Keratinocyte (primary cell): ENCODE measurements at regions not wholly inside any gene's neighbourhood (a gene's known extent, or its start where the extent isn't known, plus 50 kb on each side); places are given as distances from the start of the nearest gene placed in this dataset.
A peak's percentile ranks its signal among the peaks of the same experiment; 100 is the strongest.

Experiments used
- DNase-seq: peaks from one replicate; pipeline ENCODE4 v3.0.0-alpha.2; 2011; ENCODE audit warnings: low read depth, missing footprints, low spot score
- FAIRE-seq: peaks from 2 replicates; lab custom pipeline; 2011; peaks lifted over from hg19 to GRCh38; lab: Jason Lieb, UNC
- H2AFZ ChIP-seq: 2 replicates; pipeline ENCODE4 v1.6.0; 2012; ENCODE audit warnings: low read length, control low read depth, inconsistent platforms; ENCODE audit not compliant: control insufficient read depth
- H3K27ac ChIP-seq: 2 replicates; pipeline ENCODE4 v1.5.1; 2011; ENCODE audit warnings: low read length; ENCODE audit not compliant: control insufficient read depth, insufficient read depth
- H3K27me3 ChIP-seq: 3 replicates; pipeline ENCODE4 v1.6.0; 2011; ENCODE audit warnings: low read length; ENCODE audit not compliant: control insufficient read depth, insufficient read depth; ENCODE audit errors: extremely low read depth
- H3K36me3 ChIP-seq, 2 experiments: 2 replicates in 1 of 2; 3 replicates in 1 of 2; pipeline ENCODE4 v1.5.1; 2011; ENCODE audit warnings: low read length in 2 of 2, mild to moderate bottlenecking in 1 of 2; ENCODE audit not compliant: control insufficient read depth in 2 of 2, insufficient read depth in 2 of 2; ENCODE audit errors: extremely low read depth in 1 of 2
- H3K4me1 ChIP-seq: 3 replicates; pipeline ENCODE4 v1.5.1; 2011; ENCODE audit warnings: low read length; ENCODE audit not compliant: control insufficient read depth, insufficient read depth; ENCODE audit errors: extremely low read depth
- H3K4me2 ChIP-seq: 3 replicates; pipeline ENCODE4 v1.6.0; 2011; ENCODE audit warnings: low read depth, low read length; ENCODE audit not compliant: control insufficient read depth, insufficient read depth; ENCODE audit errors: extremely low read depth
- H3K4me3 ChIP-seq, 3 experiments: fragments of 200-600 bp in 1 of 3; sonication (generic) in 1 of 3; 2 replicates in 2 of 3; 3 replicates in 1 of 3; pipeline ENCODE4 v1.5.1; 2011 to 2016; ENCODE audit warnings: low read length in 3 of 3, mild to moderate bottlenecking in 3 of 3, control low read depth in 2 of 3, inconsistent platforms in 1 of 3, low read depth in 1 of 3, mixed read lengths in 1 of 3, mixed run types in 1 of 3, moderate library complexity in 1 of 3; ENCODE audit not compliant: control insufficient read depth in 2 of 3, insufficient read depth in 2 of 3; ENCODE audit errors: extremely low read depth in 1 of 3
- H3K79me2 ChIP-seq: 2 replicates; pipeline ENCODE4 v1.6.0; 2012; ENCODE audit warnings: low read length; ENCODE audit not compliant: control insufficient read depth, insufficient read depth
- H3K9ac ChIP-seq: 3 replicates; pipeline ENCODE4 v1.6.0; 2011; ENCODE audit warnings: low read length; ENCODE audit not compliant: control insufficient read depth, insufficient read depth; ENCODE audit errors: extremely low read depth
- H3K9me1 ChIP-seq: 3 replicates; pipeline ENCODE4 v1.6.0; 2011; ENCODE audit warnings: low read length; ENCODE audit not compliant: control insufficient read depth, insufficient read depth; ENCODE audit errors: extremely low read depth
- H3K9me3 ChIP-seq: 2 replicates; pipeline ENCODE4 v1.5.1; 2012; ENCODE audit warnings: low read depth, low read length; ENCODE audit not compliant: control insufficient read depth
- H4K20me1 ChIP-seq: 3 replicates; pipeline ENCODE4 v1.6.0; 2011; ENCODE audit warnings: low read length; ENCODE audit not compliant: control insufficient read depth, insufficient read depth; ENCODE audit errors: extremely low read depth
- EZH2 ChIP-seq: IDR thresholded peaks from one replicate; pipeline ENCODE4 v1.6.1; 2012; ENCODE audit warnings: inconsistent platforms, mild to moderate bottlenecking, low read length, moderate library complexity
- dilution Hi-C: fragments of 300-500 bp; cut with MboI; formaldehyde crosslinking; loops from one replicate; pipeline ENCODE4 v1.7.0; 2020; ENCODE audit warnings: low sequenced_read_pairs; ENCODE audit not compliant: extremely low pct_ligation_motif_present
- TF ChIP-seq, protein P1 (sequence below), 3 experiments: IDR thresholded peaks in 1 of 3; conservative IDR thresholded peaks in 1 of 3; optimal IDR thresholded peaks in 1 of 3; 2 replicates in 2 of 3; 3 replicates in 1 of 3; pipeline versions ENCODE3 to v1.5.1; 2011; ENCODE audit warnings: low read length in 3 of 3, mild to moderate bottlenecking in 3 of 3, moderate library complexity in 2 of 3, control low read depth in 1 of 3, inconsistent platforms in 1 of 3; ENCODE audit not compliant: insufficient read depth in 2 of 3; ENCODE audit errors: extremely low read depth in 1 of 3

DNA sequence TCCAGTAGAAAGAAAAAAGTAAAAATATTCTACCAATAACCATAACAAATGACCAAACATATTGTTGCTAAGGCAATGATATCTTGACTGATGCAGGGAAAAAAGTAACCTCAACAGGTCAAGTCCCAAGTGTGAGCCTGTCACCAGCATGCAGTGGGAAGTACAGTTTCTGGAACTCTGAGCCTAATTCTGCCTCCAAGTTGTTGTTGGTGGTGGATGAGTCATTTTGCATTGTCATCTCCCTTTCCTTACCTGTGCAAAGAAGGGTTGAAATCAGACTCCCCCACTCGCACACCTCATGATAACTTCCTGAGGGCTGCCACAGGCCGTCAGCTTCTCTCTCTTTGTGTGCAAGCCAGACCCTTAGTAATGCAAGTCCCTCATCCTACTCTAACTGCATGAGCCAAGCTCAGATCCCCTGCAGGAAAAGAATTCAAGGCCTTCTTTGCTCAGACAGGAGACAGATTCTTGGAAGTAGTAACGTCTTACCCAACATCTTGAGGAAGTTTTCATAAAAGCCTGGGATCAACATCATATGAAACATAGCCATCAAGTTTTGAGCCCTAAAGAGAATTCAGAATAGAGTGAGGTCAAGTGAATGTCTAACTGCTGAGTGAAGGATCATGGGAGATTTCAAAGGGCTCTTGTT, 207.6 kb upstream of the FOXA2 start:
- Histone ChIP-seq H3K4me2 (no peak overlapping the region), H3K9ac (no peak overlapping the region), H3K9me1 (no peaks in the 10 kb centered on the region), H3K27me3 (no peaks in the 10 kb centered on the region), H2AFZ (peak overlapping the region; percentile 45), H3K79me2 (no peaks in the 10 kb centered on the region), H3K9me3 (no peaks in the 10 kb centered on the region), H3K4me1 (peaks cover 39% of the 10 kb centered on the region), H3K4me3 (no peak overlapping the region), H3K27ac (peak overlapping the region; percentile 38), H3K36me3 (no peaks in the 10 kb centered on the region), H4K20me1 (no peaks in the 10 kb centered on the region)
- FAIRE-seq (peak; percentile 93), DNase-seq (no peak)
- dilution Hi-C loops: no loop called here
- TF ChIP-seq, protein P1, sequence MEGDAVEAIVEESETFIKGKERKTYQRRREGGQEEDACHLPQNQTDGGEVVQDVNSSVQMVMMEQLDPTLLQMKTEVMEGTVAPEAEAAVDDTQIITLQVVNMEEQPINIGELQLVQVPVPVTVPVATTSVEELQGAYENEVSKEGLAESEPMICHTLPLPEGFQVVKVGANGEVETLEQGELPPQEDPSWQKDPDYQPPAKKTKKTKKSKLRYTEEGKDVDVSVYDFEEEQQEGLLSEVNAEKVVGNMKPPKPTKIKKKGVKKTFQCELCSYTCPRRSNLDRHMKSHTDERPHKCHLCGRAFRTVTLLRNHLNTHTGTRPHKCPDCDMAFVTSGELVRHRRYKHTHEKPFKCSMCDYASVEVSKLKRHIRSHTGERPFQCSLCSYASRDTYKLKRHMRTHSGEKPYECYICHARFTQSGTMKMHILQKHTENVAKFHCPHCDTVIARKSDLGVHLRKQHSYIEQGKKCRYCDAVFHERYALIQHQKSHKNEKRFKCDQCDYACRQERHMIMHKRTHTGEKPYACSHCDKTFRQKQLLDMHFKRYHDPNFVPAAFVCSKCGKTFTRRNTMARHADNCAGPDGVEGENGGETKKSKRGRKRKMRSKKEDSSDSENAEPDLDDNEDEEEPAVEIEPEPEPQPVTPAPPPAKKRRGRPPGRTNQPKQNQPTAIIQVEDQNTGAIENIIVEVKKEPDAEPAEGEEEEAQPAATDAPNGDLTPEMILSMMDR (optimal IDR thresholded peaks at IDR 0.05 in 1 of 3, IDR thresholded peaks at IDR 0.05 in 1 of 3, conservative IDR thresholded peaks at IDR 0.05 in 1 of 3; ENCODE audit: extremely low read depth in 1 of 3, insufficient read depth in 2 of 3, low read length in 3 of 3): no peak
- no peak for TF ChIP-seq EZH2

DNA sequence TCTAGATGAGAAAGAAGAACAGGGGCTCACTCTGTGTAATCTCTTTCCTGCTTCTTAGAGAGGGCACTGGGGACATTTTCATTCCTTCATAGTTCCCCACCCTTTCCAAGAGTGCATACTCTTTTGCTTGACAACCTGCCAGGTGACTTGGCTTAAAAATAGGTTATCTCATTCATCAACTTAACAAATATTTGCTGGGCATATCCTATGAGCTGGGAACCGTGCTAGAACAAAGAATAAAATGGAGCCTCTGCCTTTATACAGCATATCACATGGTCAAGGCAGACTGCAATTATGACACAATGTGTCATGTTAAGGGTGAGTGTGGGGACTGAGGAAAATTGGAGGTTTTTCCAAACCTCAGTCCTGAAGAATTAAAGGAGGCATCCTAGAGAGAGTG, 209.8 kb upstream of the FOXA2 start:
- Histone ChIP-seq H3K9me3 (no peaks in the 10 kb centered on the region), H3K27me3 (no peaks in the 10 kb centered on the region), H4K20me1 (no peaks in the 10 kb centered on the region), H3K4me3 (no peak overlapping the region), H3K9me1 (no peaks in the 10 kb centered on the region), H3K4me1 (peaks cover 50% of the 10 kb centered on the region), H3K36me3 (no peaks in the 10 kb centered on the region), H3K4me2 (no peak overlapping the region), H3K9ac (no peak overlapping the region), H3K79me2 (no peaks in the 10 kb centered on the region), H2AFZ (no peak overlapping the region), H3K27ac (no peak overlapping the region)
- dilution Hi-C loops: no loop called here
- DNase-seq (no peak), FAIRE-seq (peak; percentile 56)
- TF ChIP-seq, protein P1 (optimal IDR thresholded peaks at IDR 0.05 in 1 of 3, IDR thresholded peaks at IDR 0.05 in 1 of 3, conservative IDR thresholded peaks at IDR 0.05 in 1 of 3; ENCODE audit: extremely low read depth in 1 of 3, insufficient read depth in 2 of 3, low read length in 3 of 3): no peak
- no peak for TF ChIP-seq EZH2
